Naive thymus-derived CD4-positive, alpha-beta T cell (primary cell): ENCODE measurements at regions not wholly inside any gene's neighbourhood (a gene's known extent, or its start where the extent isn't known, plus 50 kb on each side); places are given as distances from the start of the nearest gene placed in this dataset.

Experiments
- ATAC-seq: fragments of 150-1000 bp; cut with Tn5 transposase; 2 replicates; pipeline ENCODE4 v1.10.0; 2021; ENCODE audit warnings: mild to moderate bottlenecking, moderate library complexity
- CTCF ChIA-PET: fragments of 350-600 bp; sonication (Branson Sonifier 250); formaldehyde crosslinking; loops from one replicate; lab custom pipeline; 2021; ENCODE audit warnings: antibody characterized with exemption; lab: Charles Lee
- POLR2A ChIA-PET: fragments of 350-600 bp; sonication (Branson Sonifier 250); formaldehyde crosslinking; loops from one replicate; lab custom pipeline; 2021; ENCODE audit warnings: antibody characterized with exemption, inconsistent platforms; lab: Charles Lee
- DNase-seq, 9 donors: peaks; one replicate each; pipeline versions ENCODE4 v3.0.0 to v3.0.0-alpha.2; 2020 to 2022; ENCODE audit warnings: mixed read lengths in 1 of 9
- H3K27ac ChIP-seq: one replicate; pipeline ENCODE4 v1.7.0; 2013; ENCODE audit warnings: mild to moderate bottlenecking, low read depth, low read length, moderate library complexity
- H3K27me3 ChIP-seq, 2 donors: one replicate each; pipeline ENCODE4 v1.7.0; 2013; ENCODE audit warnings: low read length in 2 of 2, mild to moderate bottlenecking in 2 of 2, moderate library complexity in 2 of 2; ENCODE audit not compliant: control insufficient read depth in 2 of 2, insufficient read depth in 2 of 2
- H3K36me3 ChIP-seq, 3 experiments: 1 replicate in 2 of 3; 2 replicates in 1 of 3; pipeline ENCODE4 v1.7.0; 2013; ENCODE audit warnings: low read length in 3 of 3, mild to moderate bottlenecking in 3 of 3, moderate library complexity in 1 of 3; ENCODE audit not compliant: insufficient read depth in 3 of 3, control insufficient read depth in 2 of 3
- H3K4me1 ChIP-seq, 2 donors: one replicate each; pipeline ENCODE4 v1.7.0; 2013; ENCODE audit warnings: low read length in 2 of 2, mild to moderate bottlenecking in 2 of 2, moderate library complexity in 1 of 2; ENCODE audit not compliant: control insufficient read depth in 2 of 2, insufficient read depth in 2 of 2
- H3K4me3 ChIP-seq: 2 replicates; pipeline ENCODE4 v1.7.0; 2013; ENCODE audit warnings: mild to moderate bottlenecking, low read length
- H3K9me3 ChIP-seq, 3 experiments: 1 replicate in 2 of 3; 2 replicates in 1 of 3; pipeline ENCODE4 v1.7.0; 2013; ENCODE audit warnings: low read length in 3 of 3; ENCODE audit not compliant: control insufficient read depth in 2 of 3
- H3K27ac Mint-ChIP-seq, 9 donors: one replicate each; pipeline ENCODE4 v1.8.0; 2020 to 2022; ENCODE audit warnings: mixed read lengths in 9 of 9, mild to moderate bottlenecking in 8 of 9, moderate library complexity in 5 of 9, inconsistent platforms in 2 of 9
- H3K27me3 Mint-ChIP-seq, 5 donors: one replicate each; pipeline ENCODE4 v1.8.0; 2021 to 2022; ENCODE audit warnings: mixed read lengths in 5 of 5, mild to moderate bottlenecking in 1 of 5
- H3K36me3 Mint-ChIP-seq, 5 donors: one replicate each; pipeline ENCODE4 v1.8.0; 2020 to 2022; ENCODE audit warnings: mixed read lengths in 5 of 5, mild to moderate bottlenecking in 3 of 5, inconsistent platforms in 1 of 5
- H3K4me1 Mint-ChIP-seq, 7 donors: one replicate each; pipeline ENCODE4 v1.8.0; 2020 to 2022; ENCODE audit warnings: mixed read lengths in 7 of 7, mild to moderate bottlenecking in 3 of 7, inconsistent platforms in 1 of 7
- H3K4me3 Mint-ChIP-seq, 10 donors: one replicate each; pipeline ENCODE4 v1.8.0; 2020 to 2022; ENCODE audit warnings: mild to moderate bottlenecking in 10 of 10, mixed read lengths in 10 of 10, moderate library complexity in 6 of 10, inconsistent platforms in 2 of 10
- H3K9me3 Mint-ChIP-seq, 11 donors: one replicate each; pipeline ENCODE4 v1.8.0; 2020 to 2022; ENCODE audit warnings: mixed read lengths in 11 of 11, mild to moderate bottlenecking in 4 of 11, inconsistent platforms in 1 of 11, moderate library complexity in 1 of 11
- intact Hi-C, 2 donors: fragments of 100-400 bp; cut with micrococcal nuclease; formaldehyde crosslinking; loops; one replicate each; pipeline ENCODE4 v1.15.1; 2023

DNA sequence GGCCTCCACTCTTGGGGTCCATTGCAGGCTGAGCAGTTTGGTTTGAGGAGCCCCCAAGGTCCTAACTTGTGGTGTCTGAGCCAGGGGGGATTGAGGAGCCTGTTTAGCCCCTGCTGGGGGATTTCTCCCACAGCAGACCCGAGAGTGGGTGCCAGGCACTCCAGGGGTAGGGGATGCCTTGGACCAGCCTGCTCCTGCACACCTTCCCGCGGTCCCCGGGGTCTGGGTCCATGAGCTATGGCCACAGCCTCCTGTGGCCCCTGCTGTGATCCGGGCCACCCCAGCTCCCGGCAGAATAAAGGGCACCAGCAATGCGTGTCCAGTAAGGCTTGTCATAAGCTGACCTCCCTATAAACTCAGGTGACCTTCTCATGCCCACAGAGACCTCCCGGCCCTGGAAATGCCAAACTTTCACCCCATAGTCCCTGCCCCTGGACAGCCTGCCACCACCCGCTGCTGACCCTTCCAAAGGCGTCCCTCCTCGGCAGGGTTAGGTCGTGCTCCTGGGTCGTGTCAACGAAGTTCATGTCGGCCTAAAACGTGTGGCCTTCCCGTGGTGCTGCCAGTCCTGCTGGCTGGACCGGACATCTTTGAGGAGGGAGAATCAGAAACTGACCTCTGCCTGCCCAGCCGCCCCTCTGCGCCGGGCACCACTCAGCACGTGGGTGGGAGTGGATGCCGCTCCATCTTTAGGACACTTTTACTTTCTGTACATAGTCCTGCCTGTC is 137.6 kb downstream of the MRPL36 start:
- Histone ChIP-seq H3K36me3 (no peaks in the 10 kb centered on the region), H3K27me3 (peaks cover 10 to 14% of the 10 kb centered on the region in 2 donors), H3K9me3 (no peaks in the 10 kb centered on the region), H3K4me1 (peaks cover 0 to 4% of the 10 kb centered on the region in 2 donors), H3K27ac (no peak overlapping the region), H3K4me3 (no peak overlapping the region)
- DNase-seq (peak in 1 of 9 donors; percentile 15), ATAC-seq (no peak)
- POLR2A ChIA-PET = no interaction called here
- Mint-ChIP-seq H3K27me3 (peaks cover 28 to 64% (median 58%) of the 10 kb centered on the region in 5 donors), H3K27ac (no peak overlapping the region), H3K4me1 (peaks cover 0 to 20% (median 14%) of the 10 kb centered on the region in 7 donors), H3K9me3 (peaks cover 0 to 4% (median 0%) of the 10 kb centered on the region in 11 donors), H3K36me3 (no peaks in the 10 kb centered on the region), H3K4me3 (no peak overlapping the region)
- intact Hi-C loops = no loop called here
- CTCF ChIA-PET = no interaction called here

- Histone ChIP-seq H3K4me1 (no peaks in the 10 kb centered on the region), H3K4me3 (no peak overlapping the region), H3K36me3 (no peaks in the 10 kb centered on the region), H3K9me3 (no peaks in the 10 kb centered on the region), H3K27ac (no peak overlapping the region), H3K27me3 (peaks cover 8 to 10% of the 10 kb centered on the region in 2 donors)
- POLR2A ChIA-PET = interaction anchor here (0.6 kb wide), 1 partner anchor 16 kb away, joined by 5 read pairs; no protein-coding TSS in a partner anchor
- DNase-seq = peak in 1 of 9 donors; percentile 13
- intact Hi-C loops = no loop called here
- no peak overlapping the region for H3K27ac Mint-ChIP-seq
- peaks cover 0 to 4% (median 0%) of the 10 kb centered on the region in 11 donors for H3K9me3 Mint-ChIP-seq
- CTCF ChIA-PET = no interaction called here
- H3K4me1 Mint-ChIP-seq = peaks cover 0 to 17% (median 10%) of the 10 kb centered on the region in 7 donors
- no peak for ATAC-seq
- H3K36me3 Mint-ChIP-seq = no peaks in the 10 kb centered on the region
- H3K27me3 Mint-ChIP-seq = peaks cover 23 to 66% (median 58%) of the 10 kb centered on the region in 5 donors
- no peak overlapping the region for H3K4me3 Mint-ChIP-seq
Observed at GRCh38 chr5:1661311-1661710, 137.6 kb upstream of the LPCAT1 start.

- H3K4me3 Mint-ChIP-seq = no peak overlapping the region
- H3K36me3 Mint-ChIP-seq = no peaks in the 10 kb centered on the region
- Histone ChIP-seq H3K27me3 (peaks cover 0 to 2% of the 10 kb centered on the region in 2 donors), H3K36me3 (no peaks in the 10 kb centered on the region), H3K9me3 (no peaks in the 10 kb centered on the region), H3K27ac (no peak overlapping the region), H3K4me3 (no peak overlapping the region), H3K4me1 (no peaks in the 10 kb centered on the region)
- H3K27ac Mint-ChIP-seq = no peak overlapping the region
- H3K9me3 Mint-ChIP-seq = peaks cover 0 to 3% (median 0%) of the 10 kb centered on the region in 11 donors
- ChIA-PET CTCF (no interaction called here), POLR2A (no interaction called here)
- intact Hi-C loops = no loop called here
- no peak for ATAC-seq
- H3K27me3 Mint-ChIP-seq = peaks cover 15 to 58% (median 50%) of the 10 kb centered on the region in 5 donors
- no peak for DNase-seq
- H3K4me1 Mint-ChIP-seq = peaks cover 0 to 9% (median 2%) of the 10 kb centered on the region in 7 donors
Observed at GRCh38 chr5:1660511-1660910, 136.8 kb upstream of the LPCAT1 start.

- Mint-ChIP-seq H3K27me3 (peaks cover 10 to 53% (median 45%) of the 10 kb centered on the region in 5 donors), H3K27ac (no peak overlapping the region)
Observed at GRCh38 chr5:1660001-1660400, 136.2 kb upstream of the LPCAT1 start.

DNA sequence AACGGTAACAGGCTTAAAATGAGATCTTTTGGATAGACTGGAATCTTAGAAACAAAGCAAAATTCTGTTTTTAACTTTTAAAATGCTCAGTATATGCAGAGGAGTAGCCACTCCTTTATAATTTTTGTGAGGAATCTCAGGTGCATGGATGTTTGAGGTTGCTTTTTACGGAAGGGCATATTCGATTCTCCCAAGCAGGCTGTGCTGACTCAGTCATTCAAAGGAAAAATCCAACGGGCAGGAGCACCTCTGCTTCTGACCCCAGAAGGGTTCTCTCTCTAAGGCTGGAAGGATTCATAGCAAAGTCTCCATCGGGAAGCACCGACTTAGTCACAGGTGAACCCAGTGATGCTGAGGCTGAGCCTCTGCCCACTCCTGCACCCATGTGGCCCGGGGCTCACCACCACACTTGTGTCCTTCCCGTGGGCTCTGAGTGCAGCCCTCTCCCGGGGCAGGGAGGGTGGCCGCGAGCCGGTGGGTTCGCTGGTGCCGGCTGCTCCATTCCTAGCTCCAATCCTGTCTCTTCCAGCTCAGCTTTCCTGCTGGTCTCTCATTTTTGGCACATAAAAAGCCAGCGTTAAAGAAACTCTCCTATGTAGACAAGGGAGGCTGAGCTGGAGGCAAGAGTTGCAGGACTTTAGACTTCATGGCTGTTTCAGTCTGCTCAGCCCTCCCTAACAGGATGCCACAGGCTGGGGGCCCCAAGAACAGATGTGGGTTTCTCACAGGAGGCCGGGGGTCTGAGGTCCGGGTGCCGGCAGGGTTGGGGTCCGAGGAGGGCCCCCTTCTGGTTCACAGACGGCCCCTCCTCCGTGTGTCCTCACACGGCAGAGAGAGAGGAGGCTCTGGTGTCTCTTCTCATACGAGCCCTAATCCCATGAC is 135.6 kb upstream of the LPCAT1 start:
- Mint-ChIP-seq H3K4me1 (peaks cover 0 to 4% (median 0%) of the 10 kb centered on the region in 7 donors), H3K27me3 (peaks cover 6 to 46% (median 41%) of the 10 kb centered on the region in 5 donors), H3K27ac (no peak overlapping the region), H3K4me3 (no peak overlapping the region), H3K36me3 (no peaks in the 10 kb centered on the region), H3K9me3 (peaks cover 0 to 3% (median 0%) of the 10 kb centered on the region in 11 donors)
- H3K27me3 ChIP-seq = no peaks in the 10 kb centered on the region
- CTCF ChIA-PET = no interaction called here
- H3K4me3 ChIP-seq = no peak overlapping the region
- POLR2A ChIA-PET = no interaction called here
- ATAC-seq (no peak), DNase-seq (peak in 1 of 9 donors; percentile 11)
- H3K27ac ChIP-seq = no peak overlapping the region
- H3K9me3 ChIP-seq = no peaks in the 10 kb centered on the region
- no peaks in the 10 kb centered on the region for H3K36me3 ChIP-seq
- H3K4me1 ChIP-seq = no peaks in the 10 kb centered on the region
- intact Hi-C loops = no loop called here

More at GRCh38 chr5:1660001-1660400, 136.2 kb upstream of the LPCAT1 start:
- Mint-ChIP-seq H3K4me3 (no peak overlapping the region), H3K36me3 (no peaks in the 10 kb centered on the region), H3K4me1 (peaks cover 0 to 4% (median 0%) of the 10 kb centered on the region in 7 donors), H3K9me3 (peaks cover 0 to 3% (median 0%) of the 10 kb centered on the region in 11 donors)
- Histone ChIP-seq H3K4me3 (no peak overlapping the region), H3K27me3 (no peaks in the 10 kb centered on the region), H3K27ac (no peak overlapping the region), H3K36me3 (no peaks in the 10 kb centered on the region), H3K4me1 (no peaks in the 10 kb centered on the region), H3K9me3 (no peaks in the 10 kb centered on the region)
- intact Hi-C loops = no loop called here
- DNase-seq = peak in 1 of 9 donors; percentile 12
- no peak for ATAC-seq
- ChIA-PET POLR2A (no interaction called here), CTCF (no interaction called here)

- Mint-ChIP-seq H3K36me3 (no peaks in the 10 kb centered on the region), H3K27me3 (peaks cover 6 to 43% (median 38%) of the 10 kb centered on the region in 5 donors), H3K4me1 (peaks cover 0 to 4% (median 0%) of the 10 kb centered on the region in 7 donors), H3K4me3 (no peak overlapping the region), H3K27ac (no peak overlapping the region), H3K9me3 (peaks cover 0 to 3% (median 0%) of the 10 kb centered on the region in 11 donors)
- no peaks in the 10 kb centered on the region for H3K36me3 ChIP-seq
- no peaks in the 10 kb centered on the region for H3K4me1 ChIP-seq
- no peaks in the 10 kb centered on the region for H3K27me3 ChIP-seq
- intact Hi-C loops = no loop called here
- H3K4me3 ChIP-seq = no peak overlapping the region
- H3K9me3 ChIP-seq = no peaks in the 10 kb centered on the region
- H3K27ac ChIP-seq = no peak overlapping the region
- ChIA-PET POLR2A (no interaction called here), CTCF (no interaction called here)
- no peak for DNase-seq
- ATAC-seq = no peak
Observed at GRCh38 chr5:1658665-1659064, 134.9 kb upstream of the LPCAT1 start.
